K562 (cell line): ENCODE measurements at regions not wholly inside any gene's neighbourhood (a gene's known extent, or its start where the extent isn't known, plus 50 kb on each side); places are given as distances from the start of the nearest gene placed in this dataset.

Source experiments
- ATAC-seq: fragments of 200-7000 bp; cut with Tn5 transposase; 3 replicates; pipeline ENCODE4 v1.9.1; 2020; ENCODE audit warnings: moderate library complexity
- BruUV-seq: library from RNA; stranded (reverse); fragments of 400-500 nt; replicated peaks from 2 replicates; lab custom pipeline; 2021; lab: Mats Ljungman, UMichigan
- CTCF ChIA-PET: fragments of 300-600 bp; formaldehyde crosslinking; extraction: SDS; loops from one replicate; lab custom pipeline; 2021; ENCODE audit warnings: low intra/inter-chr PET ratio; lab: Yijun Ruan, JAX
- POLR2A ChIA-PET: fragments of 300-600, 350-650 bp; sonication (Branson Sonifier 250); formaldehyde crosslinking; extraction: SDS; loops from one replicate; lab custom pipeline; 2021; ENCODE audit warnings: antibody characterized with exemption, inconsistent platforms; lab: Yijun Ruan, JAX
- DNase-seq, 4 experiments: peaks; one replicate each; pipeline versions ENCODE4 v3.0.0 to v3.0.0-alpha.2; 2011 to 2018; ENCODE audit warnings: low spot score in 3 of 4, mixed read lengths in 3 of 4; ENCODE audit errors: extremely low read depth in 1 of 4
- FAIRE-seq: peaks from 2 replicates; lab custom pipeline; 2011; peaks lifted over from hg19 to GRCh38; lab: Jason Lieb, UNC
- H2AFZ ChIP-seq: 2 replicates; pipeline ENCODE4 v1.6.0; 2011; ENCODE audit warnings: low read depth, low read length, control low read depth, inconsistent platforms
- H3K27ac ChIP-seq: fragments of 200-600 bp; 3 replicates; pipeline ENCODE4 v1.8.0; 2011; ENCODE audit warnings: low read depth, mild to moderate bottlenecking, control low read depth, inconsistent platforms, low read length, moderate library complexity, mixed read lengths; ENCODE audit errors: extremely low read depth
- H3K27me3 ChIP-seq, 2 experiments: fragments of 300-600 bp in 1 of 2; 2 replicates in 1 of 2; 3 replicates in 1 of 2; pipeline versions ENCODE4 v1.6.0 to v1.8.0; 2011; ENCODE audit warnings: inconsistent platforms in 2 of 2, low read length in 2 of 2, mild to moderate bottlenecking in 1 of 2, mixed read lengths in 1 of 2, moderate library complexity in 1 of 2; ENCODE audit not compliant: control insufficient read depth in 2 of 2, insufficient read depth in 2 of 2
- H3K36me3 ChIP-seq: fragments of 300-600 bp; 3 replicates; pipeline ENCODE4 v1.8.0; 2011; ENCODE audit warnings: mild to moderate bottlenecking, low read length, inconsistent platforms; ENCODE audit not compliant: control insufficient read depth, insufficient read depth
- H3K4me1 ChIP-seq, 2 experiments: fragments of 200-600 bp in 1 of 2; replicated peaks in 1 of 2; 2 replicates in 1 of 2; 3 replicates in 1 of 2; pipeline versions ENCODE4 v1.5.1 to v1.8.0; 2011; ENCODE audit warnings: inconsistent platforms in 2 of 2, low read length in 2 of 2, mild to moderate bottlenecking in 1 of 2, mixed read lengths in 1 of 2, moderate library complexity in 1 of 2; ENCODE audit not compliant: control insufficient read depth in 2 of 2, insufficient read depth in 2 of 2
- H3K4me2 ChIP-seq: 2 replicates; pipeline ENCODE4 v1.6.1; 2011; ENCODE audit warnings: low read length, control low read depth, inconsistent platforms, mixed read lengths; ENCODE audit not compliant: insufficient read depth
- H3K4me3 ChIP-seq: fragments of 200-600 bp; sonication (generic), shearing (Covaris generic); 2 replicates; pipeline ENCODE4 v1.5.1; 2016; ENCODE audit warnings: control low read depth, inconsistent platforms
- H3K79me2 ChIP-seq: fragments of 200-600 bp; 3 replicates; pipeline ENCODE4 v1.8.0; 2011; ENCODE audit warnings: low read length, inconsistent platforms; ENCODE audit not compliant: control insufficient read depth, insufficient read depth
- H3K9ac ChIP-seq, 2 experiments: 2 replicates each; pipeline versions ENCODE4 v1.6.0 to v1.6.1; 2011; ENCODE audit warnings: low read depth in 2 of 2, low read length in 2 of 2, control low read depth in 1 of 2, inconsistent platforms in 1 of 2, mild to moderate bottlenecking in 1 of 2, mixed read lengths in 1 of 2; ENCODE audit not compliant: insufficient read depth in 1 of 2
- H3K9me1 ChIP-seq: one replicate; pipeline ENCODE4 v1.6.0; 2011; ENCODE audit warnings: inconsistent platforms, mild to moderate bottlenecking, low read length, moderate library complexity; ENCODE audit not compliant: control insufficient read depth, insufficient read depth
- H3K9me3 ChIP-seq: replicated peaks from 2 replicates; pipeline ENCODE4 v1.5.1; 2011; ENCODE audit warnings: low read depth, low read length, inconsistent platforms; ENCODE audit not compliant: control insufficient read depth, insufficient read depth
- H4K20me1 ChIP-seq: replicated peaks from 2 replicates; pipeline ENCODE4 v1.6.1; 2011; ENCODE audit warnings: low read length, inconsistent platforms, mixed read lengths; ENCODE audit not compliant: control insufficient read depth, insufficient read depth
- BRD4 ChIP-seq: fragments of 200-600 bp; sonication (generic); IDR thresholded peaks from 2 replicates; pipeline ENCODE4 v1.6.1; 2017; ENCODE audit warnings: inconsistent platforms
- CHD4 ChIP-seq: fragments of 200-600 bp; sonication (generic); IDR thresholded peaks from 3 replicates; pipeline ENCODE4 v1.6.1; 2012; ENCODE audit warnings: low read depth, mild to moderate bottlenecking, mixed read lengths, low read length, inconsistent platforms; ENCODE audit not compliant: insufficient read depth, insufficient replicate concordance, poor library complexity, severe bottlenecking
- FOXK2 ChIP-seq, 2 experiments: fragments of 450-650 bp; IDR thresholded peaks in 1 of 2; conservative IDR thresholded peaks in 1 of 2; 2 replicates each; pipeline ENCODE4 v1.6.1; 2016; ENCODE audit warnings: low read depth in 2 of 2, mild to moderate bottlenecking in 1 of 2
- HDGF ChIP-seq: fragments of 450-650 bp; IDR thresholded peaks from 2 replicates; pipeline ENCODE4 v1.6.1; 2016
- IRF2 ChIP-seq: sonication (generic); formaldehyde crosslinking; IDR thresholded peaks from 2 replicates; pipeline ENCODE4 v1.8.1; 2022; ENCODE audit warnings: mild to moderate bottlenecking, missing genetic modification reagents
- LEF1 ChIP-seq: fragments of 450-650 bp; IDR thresholded peaks from 2 replicates; pipeline ENCODE4 v1.6.1; 2016; ENCODE audit warnings: mild to moderate bottlenecking
- POLR2H ChIP-seq: IDR thresholded peaks from 2 replicates; pipeline ENCODE4 v1.6.1; 2016; ENCODE audit warnings: missing genetic modification characterization, low read depth, mild to moderate bottlenecking, control low read depth, missing compliant biosample characterization, moderate library complexity
- RNF2 ChIP-seq: sonication (generic); IDR thresholded peaks from 2 replicates; pipeline ENCODE4 v1.6.1; 2016
- SREBF1 ChIP-seq: fragments of 150-350 bp; IDR thresholded peaks from 2 replicates; pipeline ENCODE4 v1.6.1; 2014; ENCODE audit warnings: antibody characterized with exemption, low read depth, low read length, borderline replicate concordance
- WGBS: fragments of 100-300 bp; shearing (Covaris generic); methylation state at CpG from one replicate; pipeline ENCODE4 v1.1.6; 2016; ENCODE audit warnings: low coverage, mixed read lengths; ENCODE audit not compliant: insufficient coverage; ENCODE audit errors: missing lambda C conversion rate; 5-methylcytosine and 5-hydroxymethylcytosine counted together
- in situ Hi-C: fragments of 300-500 bp; cut with MboI; formaldehyde crosslinking; loops from 4 replicates; pipeline ENCODE4 v1.15.0; 2018; ENCODE audit warnings: inconsistent platforms, mixed read lengths
- intact Hi-C: fragments of 100-400 bp; cut with micrococcal nuclease; formaldehyde crosslinking; loops from 2 replicates; pipeline ENCODE4 v1.14.2; 2022
- TF ChIP-seq, protein P1 (sequence below), 3 experiments: fragments of 200-800 bp in 1 of 3; sonication (Bioruptor generic) in 1 of 3; sonication (generic) in 1 of 3; formaldehyde crosslinking in 1 of 3; IDR thresholded peaks; 2 replicates each; pipeline versions ENCODE4 v1.6.1 to v1.8.0; 2016 to 2022; ENCODE audit warnings: mild to moderate bottlenecking in 2 of 3, missing compliant biosample characterization in 2 of 3, missing genetic modification characterization in 2 of 3, missing genetic modification reagents in 1 of 3

DNA sequence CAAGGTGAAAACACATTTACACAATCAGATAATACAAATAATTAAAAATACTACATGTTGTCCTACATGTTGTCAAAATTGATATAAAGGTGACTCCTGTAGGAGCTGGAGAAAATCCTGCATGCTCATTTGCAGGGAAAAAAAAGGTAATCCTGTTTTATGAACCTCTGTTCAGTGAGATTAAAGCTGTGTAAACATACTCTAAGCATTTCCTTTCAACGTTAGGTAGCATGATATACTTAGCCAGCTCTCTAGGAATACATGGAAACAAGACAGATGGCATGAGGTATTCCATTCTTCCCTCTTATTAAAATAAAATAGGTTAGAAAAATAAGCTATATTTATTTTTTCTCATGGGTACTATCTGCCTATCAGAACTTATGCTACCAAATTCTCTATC is 635.7 kb upstream of the FLRT2 start:
- no peak for DNase-seq
- no TSS peak for BruUV-seq
- H3K4me3 ChIP-seq, result no peak overlapping the region
- in situ Hi-C loops, result no loop called here
- no peaks in the 10 kb centered on the region for H3K36me3 ChIP-seq
- TF ChIP-seq CHD4 (no peak), LEF1 (no peak), IRF2 (CRISPR knock-in tag) (no peak), FOXK2 (conservative IDR thresholded peaks at IDR 0.05 in 1 of 2, IDR thresholded peaks at IDR 0.05 in 1 of 2; ENCODE audit: low read depth in 2 of 2) (no peak), RNF2 (no peak), POLR2H (tag) (no peak), SREBF1 (no peak), BRD4 (no peak), HDGF (no peak)
- TF ChIP-seq, protein P1, sequence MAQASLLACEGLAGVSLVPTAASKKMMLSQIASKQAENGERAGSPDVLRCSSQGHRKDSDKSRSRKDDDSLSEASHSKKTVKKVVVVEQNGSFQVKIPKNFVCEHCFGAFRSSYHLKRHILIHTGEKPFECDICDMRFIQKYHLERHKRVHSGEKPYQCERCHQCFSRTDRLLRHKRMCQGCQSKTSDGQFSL (CRISPR knock-in tag; IDR thresholded peaks at IDR 0.05), result no peak
- TF ChIP-seq, protein P1 (tag; IDR thresholded peaks at IDR 0.05), result no peak
- TF ChIP-seq, all 486 proteins: peak for 0
- intact Hi-C loops, result no loop called here
- H3K4me2 ChIP-seq, result no peak overlapping the region
- no peaks in the 10 kb centered on the region for H3K9me3 ChIP-seq
- POLR2A ChIA-PET, result no interaction called here
- no peak for ATAC-seq
- H3K27me3 ChIP-seq, result no peaks in the 10 kb centered on the region
- H3K9ac ChIP-seq, result no peak overlapping the region
- no peaks in the 10 kb centered on the region for H3K79me2 ChIP-seq
- no peak overlapping the region for H3K27ac ChIP-seq
- no peak for FAIRE-seq
- H4K20me1 ChIP-seq, result no peaks in the 10 kb centered on the region
- H3K4me1 ChIP-seq, result no peaks in the 10 kb centered on the region
- CTCF ChIA-PET, result no interaction called here
- no peak overlapping the region for H2AFZ ChIP-seq
- WGBS, result 0% methylated on average over 1 of the region's 1 CpG
- no peaks in the 10 kb centered on the region for H3K9me1 ChIP-seq
